Motor neuron (in vitro differentiated cells): ENCODE measurements at regions not wholly inside any gene's neighbourhood (a gene's known extent, or its start where the extent isn't known, plus 50 kb on each side); places are given as distances from the start of the nearest gene placed in this dataset.
"Not testable (repeated sequence)": the region's sequence is repeated elsewhere in the genome, so short reads cannot be mapped to it uniquely, and the experiment has no call there.

Experiments used
- ATAC-seq, 8 experiments: fragments of 200-7000 bp; cut with Tn5 transposase; replicated peaks in 6 of 8; 2 replicates each; pipeline ENCODE4 v1.8.0; 2021; ENCODE audit warnings: mild to moderate bottlenecking in 8 of 8, moderate library complexity in 8 of 8
- H3K27ac ChIP-seq, 2 donors: fragments of 250-450 bp; sonication (Bioruptor Pico); 2 replicates each; pipeline ENCODE4 v1.9.0; 2021; ENCODE audit warnings: antibody characterized with exemption in 2 of 2, mild to moderate bottlenecking in 2 of 2, moderate library complexity in 1 of 2
- H3K4me1 ChIP-seq, 2 donors: fragments of 250-450 bp; sonication (Bioruptor Pico); replicated peaks in 1 of 2; 2 replicates each; pipeline ENCODE4 v1.6.1; 2021; ENCODE audit warnings: antibody characterized with exemption in 2 of 2, mild to moderate bottlenecking in 2 of 2, moderate library complexity in 1 of 2
- H3K4me3 ChIP-seq, 5 donors: fragments of 250-450 bp; sonication (Bioruptor Pico); 2 replicates each; pipeline ENCODE4 v1.9.0; 2021; ENCODE audit warnings: antibody characterized with exemption in 5 of 5, mild to moderate bottlenecking in 5 of 5, moderate library complexity in 4 of 5
- WGBS, 10 experiments: fragments of 450-650 bp; shearing (Covaris generic); methylation state at CpG; one replicate each; pipeline ENCODE4 v1.0.0; 2022; 5-methylcytosine and 5-hydroxymethylcytosine counted together
- in situ Hi-C, 9 experiments: fragments of 400-800 bp; cut with MboI; loops; one replicate each; pipeline ENCODE4 v1.15.0; 2021; ENCODE audit warnings: low sequenced_read_pairs in 9 of 9, low pct_unique_long_range_greater_than_20kb in 2 of 9; ENCODE audit not compliant: unreplicated experiment in 9 of 9

- peak; percentile 12 to 46 (median 29) for ATAC-seq
- peak overlapping the region in 3 of 5 donors; percentile 18 to 93 (median 25) for H3K4me3 ChIP-seq
- H3K27ac ChIP-seq, in situ Hi-C loops, H3K4me1 ChIP-seq: not testable (repeated sequence)
- no CpG with 5 or more reads among the region's 44 CpGs for WGBS, 10 experiments
These were observed 67.4 kb downstream of the FAM72B start for GRCh38 chr1:121116522-121117297.

GRCh38 chr1:121117298-121117611, 66.9 kb downstream of the FAM72B start:
- H3K27ac ChIP-seq, in situ Hi-C loops, H3K4me1 ChIP-seq: not testable (repeated sequence)
- ATAC-seq: peak; percentile 83 to 93 (median 88)
- no CpG with 5 or more reads among the region's 10 CpGs for WGBS, 10 experiments
- H3K4me3 ChIP-seq: peak overlapping the region in 1 of 5 donors; percentile 93

- peak overlapping the region in 3 of 5 donors; percentile 47 to 55 (median 48) for H3K4me3 ChIP-seq
- in situ Hi-C loops, H3K27ac ChIP-seq, H3K4me1 ChIP-seq: not testable (repeated sequence)
- 7% methylated on average over 3 of the region's 47 CpGs; no CpG with 5 or more reads in 9 of the 10 experiments for WGBS, 10 experiments
- ATAC-seq: peak; percentile 19 to 59 (median 44)
These were observed 66.3 kb downstream of the FAM72B start for GRCh38 chr1:121117622-121118479.
